Mesothelial cell of epicardium (in vitro differentiated cells): ENCODE measurements at regions not wholly inside any gene's neighbourhood (a gene's known extent, or its start where the extent isn't known, plus 50 kb on each side); places are given as distances from the start of the nearest gene placed in this dataset.

Experiments used
- DNase-seq, 2 experiments: peaks; one replicate each; pipeline ENCODE4 v3.0.0; 2021; ENCODE audit warnings: low spot score in 2 of 2; ENCODE audit not compliant: unreplicated experiment in 2 of 2
- H3K27ac Mint-ChIP-seq: 2 replicates; pipeline ENCODE4 v1.8.0; 2021; ENCODE audit warnings: mixed read lengths
- H3K27me3 Mint-ChIP-seq: 2 replicates; pipeline ENCODE4 v1.8.0; 2021; ENCODE audit warnings: low read depth, mixed read lengths
- H3K36me3 Mint-ChIP-seq: 2 replicates; pipeline ENCODE4 v1.8.0; 2021; ENCODE audit warnings: mixed read lengths
- H3K4me1 Mint-ChIP-seq: 2 replicates; pipeline ENCODE4 v1.8.0; 2021; ENCODE audit warnings: mixed read lengths
- H3K4me3 Mint-ChIP-seq: 2 replicates; pipeline ENCODE4 v1.8.0; 2021; ENCODE audit warnings: mild to moderate bottlenecking, moderate library complexity, mixed read lengths
- H3K9me3 Mint-ChIP-seq: 2 replicates; pipeline ENCODE4 v1.8.0; 2021; ENCODE audit warnings: mixed read lengths
- TF ChIP-seq, protein P1 (sequence below): fragments of 200-600 bp; sonication (generic); IDR thresholded peaks from one replicate; pipeline ENCODE4 v1.5.0; 2021; ENCODE audit warnings: antibody characterized with exemption; ENCODE audit not compliant: unreplicated experiment

DNA sequence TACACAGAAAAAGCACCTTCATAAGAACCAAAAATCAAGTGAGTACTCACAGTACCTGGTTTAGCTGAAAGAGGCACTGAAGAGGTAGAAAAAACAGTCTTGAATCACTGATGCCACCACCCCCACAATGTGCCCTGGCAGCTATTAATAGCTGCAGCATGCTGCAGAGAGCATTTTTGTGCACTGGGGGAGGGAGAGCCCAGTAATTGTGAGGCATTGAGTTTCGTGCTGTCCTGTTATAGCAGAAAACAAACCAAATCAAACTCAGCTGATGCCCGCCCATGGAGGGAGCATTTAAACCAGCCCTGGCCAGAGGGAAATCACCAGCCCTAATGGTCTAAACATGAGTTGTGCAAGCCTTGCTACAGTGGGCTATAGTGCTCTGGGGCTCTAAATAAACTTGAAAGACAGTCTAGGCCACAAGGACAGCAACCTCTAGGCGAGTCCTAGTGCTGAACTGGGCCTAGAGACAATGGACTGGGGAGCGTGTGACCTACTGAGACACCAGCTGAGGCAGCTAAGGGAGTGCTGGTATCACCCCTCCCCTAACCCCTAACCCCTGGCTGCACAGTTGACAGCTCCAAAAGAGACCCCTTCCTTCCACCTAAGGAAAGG is 106.3 kb upstream of the TMLHE start:
- TF ChIP-seq, protein P1, sequence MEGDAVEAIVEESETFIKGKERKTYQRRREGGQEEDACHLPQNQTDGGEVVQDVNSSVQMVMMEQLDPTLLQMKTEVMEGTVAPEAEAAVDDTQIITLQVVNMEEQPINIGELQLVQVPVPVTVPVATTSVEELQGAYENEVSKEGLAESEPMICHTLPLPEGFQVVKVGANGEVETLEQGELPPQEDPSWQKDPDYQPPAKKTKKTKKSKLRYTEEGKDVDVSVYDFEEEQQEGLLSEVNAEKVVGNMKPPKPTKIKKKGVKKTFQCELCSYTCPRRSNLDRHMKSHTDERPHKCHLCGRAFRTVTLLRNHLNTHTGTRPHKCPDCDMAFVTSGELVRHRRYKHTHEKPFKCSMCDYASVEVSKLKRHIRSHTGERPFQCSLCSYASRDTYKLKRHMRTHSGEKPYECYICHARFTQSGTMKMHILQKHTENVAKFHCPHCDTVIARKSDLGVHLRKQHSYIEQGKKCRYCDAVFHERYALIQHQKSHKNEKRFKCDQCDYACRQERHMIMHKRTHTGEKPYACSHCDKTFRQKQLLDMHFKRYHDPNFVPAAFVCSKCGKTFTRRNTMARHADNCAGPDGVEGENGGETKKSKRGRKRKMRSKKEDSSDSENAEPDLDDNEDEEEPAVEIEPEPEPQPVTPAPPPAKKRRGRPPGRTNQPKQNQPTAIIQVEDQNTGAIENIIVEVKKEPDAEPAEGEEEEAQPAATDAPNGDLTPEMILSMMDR = no peak
- H3K9me3 Mint-ChIP-seq = peaks cover 36% of the 10 kb centered on the region
- H3K36me3 Mint-ChIP-seq = no peaks in the 10 kb centered on the region
- no peak for DNase-seq
- H3K4me3 Mint-ChIP-seq = no peak overlapping the region
- no peaks in the 10 kb centered on the region for H3K27me3 Mint-ChIP-seq
- peaks cover 2% of the 10 kb centered on the region for H3K4me1 Mint-ChIP-seq
- no peak overlapping the region for H3K27ac Mint-ChIP-seq

DNA sequence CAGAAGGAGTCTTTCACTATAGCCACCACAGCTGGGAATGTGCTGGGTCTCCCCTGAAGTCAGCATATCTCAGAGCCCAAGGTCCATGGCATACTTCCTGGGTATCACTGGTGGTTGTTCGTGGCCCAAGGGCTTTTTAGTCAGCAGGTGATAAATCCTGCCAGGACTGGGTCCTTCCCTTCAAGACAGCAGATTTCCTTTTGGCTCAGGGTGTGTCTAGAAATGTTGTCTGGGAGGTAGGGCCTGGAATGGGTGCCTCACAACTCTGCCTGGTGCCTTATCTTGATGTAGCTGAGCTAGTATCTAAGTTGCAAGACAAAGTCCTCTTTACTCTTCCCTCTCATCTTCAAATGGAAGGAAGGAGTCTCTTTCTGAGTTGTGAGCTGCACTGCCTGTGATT is 102.4 kb upstream of the TMLHE start:
- peaks cover 2% of the 10 kb centered on the region for H3K36me3 Mint-ChIP-seq
- peaks cover 49% of the 10 kb centered on the region for H3K9me3 Mint-ChIP-seq
- no peak overlapping the region for H3K4me3 Mint-ChIP-seq
- DNase-seq = no peak
- no peak overlapping the region for H3K27ac Mint-ChIP-seq
- H3K4me1 Mint-ChIP-seq = peaks cover 2% of the 10 kb centered on the region
- no peaks in the 10 kb centered on the region for H3K27me3 Mint-ChIP-seq
- TF ChIP-seq, protein P1 = no peak

DNA sequence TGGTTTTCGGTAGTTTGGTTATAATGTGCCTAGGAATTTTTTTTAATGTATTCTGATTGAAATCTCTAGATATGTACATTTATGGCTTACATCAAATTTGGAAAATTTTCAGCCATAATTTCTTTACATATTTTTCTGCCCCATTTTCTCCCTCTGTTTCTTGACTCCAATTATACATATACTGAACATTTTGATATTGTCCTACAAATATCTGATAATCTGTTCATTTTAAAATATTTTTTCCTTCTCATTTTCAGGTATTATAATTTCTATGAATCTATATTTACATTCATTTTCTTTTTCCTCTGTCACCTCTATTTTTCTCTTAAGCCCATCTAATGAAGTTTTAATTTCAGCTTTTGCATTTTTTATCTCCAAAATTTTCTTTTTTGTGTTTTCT is 82.7 kb upstream of the TMLHE start:
- no peak for DNase-seq
- Mint-ChIP-seq H3K36me3 (peaks cover 4% of the 10 kb centered on the region), H3K9me3 (peaks cover 39% of the 10 kb centered on the region), H3K4me3 (no peak overlapping the region), H3K27me3 (no peaks in the 10 kb centered on the region), H3K27ac (no peak overlapping the region), H3K4me1 (no peaks in the 10 kb centered on the region)
- TF ChIP-seq, protein P1 = no peak

DNA sequence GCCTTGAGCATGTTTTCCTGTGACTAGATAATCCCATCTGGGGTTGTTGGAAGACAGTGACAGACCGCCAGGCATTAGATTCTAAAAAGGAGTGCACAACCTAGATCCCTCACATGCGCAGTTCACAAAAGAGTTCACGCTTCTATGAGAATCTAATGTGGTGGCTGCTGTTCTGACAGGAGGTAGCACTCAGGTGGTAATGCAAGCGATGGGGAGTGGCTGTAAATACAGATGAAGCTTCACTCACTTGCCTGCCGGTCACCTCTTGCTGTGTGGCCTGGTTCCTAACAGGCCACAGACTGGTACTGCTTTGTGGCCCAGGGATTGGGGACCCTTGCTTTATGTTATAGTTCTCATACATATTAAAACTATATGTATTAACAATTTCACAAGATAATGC is 81.9 kb upstream of the TMLHE start:
- no peak overlapping the region for H3K27ac Mint-ChIP-seq
- peaks cover 46% of the 10 kb centered on the region for H3K9me3 Mint-ChIP-seq
- H3K4me1 Mint-ChIP-seq = no peaks in the 10 kb centered on the region
- TF ChIP-seq, protein P1 = no peak
- H3K36me3 Mint-ChIP-seq = peaks cover 4% of the 10 kb centered on the region
- DNase-seq = no peak
- H3K4me3 Mint-ChIP-seq = no peak overlapping the region
- H3K27me3 Mint-ChIP-seq = no peaks in the 10 kb centered on the region

DNA sequence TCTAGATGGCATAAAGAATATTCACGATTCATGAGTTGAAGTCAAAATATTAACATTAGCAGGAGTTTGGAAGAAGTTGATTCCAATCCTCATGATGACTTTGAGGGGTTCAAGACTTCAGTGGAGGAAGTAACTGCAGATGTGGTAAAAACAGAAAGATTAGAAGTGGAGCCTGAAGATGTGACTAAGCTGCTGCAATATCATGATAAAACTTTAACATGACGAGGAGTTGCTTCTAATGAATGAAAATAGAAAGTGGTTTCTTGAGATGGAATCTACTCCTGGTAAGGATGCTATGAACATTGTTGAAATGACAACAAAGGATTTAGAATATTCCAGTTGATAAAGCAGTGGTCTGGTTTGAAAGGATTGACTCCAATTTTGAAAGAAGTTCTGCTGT is 70.1 kb upstream of the TMLHE start:
- DNase-seq = no peak
- no peaks in the 10 kb centered on the region for H3K36me3 Mint-ChIP-seq
- H3K4me3 Mint-ChIP-seq = no peak overlapping the region
- H3K4me1 Mint-ChIP-seq = no peaks in the 10 kb centered on the region
- TF ChIP-seq, protein P1 = no peak
- no peaks in the 10 kb centered on the region for H3K27me3 Mint-ChIP-seq
- H3K27ac Mint-ChIP-seq = no peak overlapping the region
- H3K9me3 Mint-ChIP-seq = peaks cover 45% of the 10 kb centered on the region

DNA sequence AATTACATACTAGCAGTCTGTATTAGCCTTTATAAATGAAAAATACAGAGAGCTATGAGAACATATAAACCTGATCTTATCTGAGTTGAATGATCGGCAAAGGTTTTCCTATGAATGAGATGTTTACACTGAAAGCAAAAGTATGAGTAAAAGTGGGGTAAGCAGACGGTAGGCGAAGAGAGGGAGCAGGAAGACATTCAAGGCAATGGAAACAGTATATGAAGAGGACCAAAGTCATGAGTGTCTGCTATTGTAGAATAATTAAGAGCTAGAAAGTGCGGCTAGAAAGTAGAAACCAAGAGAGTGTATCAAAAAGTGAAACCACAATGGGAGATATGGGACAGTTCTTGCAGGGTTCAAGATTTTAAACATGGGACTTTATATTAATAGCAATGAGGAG is 67.0 kb upstream of the TMLHE start:
- Mint-ChIP-seq H3K4me1 (no peaks in the 10 kb centered on the region), H3K27ac (no peak overlapping the region), H3K27me3 (no peaks in the 10 kb centered on the region), H3K9me3 (peaks cover 51% of the 10 kb centered on the region), H3K36me3 (no peaks in the 10 kb centered on the region), H3K4me3 (no peak overlapping the region)
- TF ChIP-seq, protein P1 = no peak
- DNase-seq = no peak
